ENCODE measurements at regions not wholly inside any gene's neighbourhood (a gene's known extent, or its start where the extent isn't known, plus 50 kb on each side); places are given as distances from the start of the nearest gene placed in this dataset.

GRCh38 chr6:91731939-91732338, 1145.1 kb upstream of the MAP3K7 start:
- no peak for DNase-seq

GRCh38 chr6:91730710-91731109, 1143.8 kb upstream of the MAP3K7 start:
- no peak for DNase-seq

DNA sequence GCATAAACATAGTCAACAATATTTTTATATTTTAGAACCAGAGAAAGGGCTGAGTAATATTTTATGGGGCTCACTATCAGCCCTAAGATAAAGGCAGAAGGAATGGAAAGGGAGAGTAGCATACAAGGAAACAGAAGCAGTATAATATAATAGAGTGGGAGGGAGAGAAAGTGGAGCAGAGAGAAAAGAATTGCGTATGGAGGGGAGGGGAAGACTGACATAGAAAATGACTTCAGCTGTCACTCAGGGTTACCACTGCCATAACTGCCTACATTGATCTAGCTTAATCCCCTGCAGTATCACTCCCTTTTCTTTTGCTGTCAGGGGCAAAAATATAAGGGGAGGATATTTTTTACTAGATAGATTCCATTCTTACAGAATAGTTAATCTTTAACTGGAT, 1133.5 kb upstream of the MAP3K7 start:
- DNase-seq = no peak

GRCh38 chr6:91719414-91719813, 1132.5 kb upstream of the MAP3K7 start:
- no peak for DNase-seq

DNA sequence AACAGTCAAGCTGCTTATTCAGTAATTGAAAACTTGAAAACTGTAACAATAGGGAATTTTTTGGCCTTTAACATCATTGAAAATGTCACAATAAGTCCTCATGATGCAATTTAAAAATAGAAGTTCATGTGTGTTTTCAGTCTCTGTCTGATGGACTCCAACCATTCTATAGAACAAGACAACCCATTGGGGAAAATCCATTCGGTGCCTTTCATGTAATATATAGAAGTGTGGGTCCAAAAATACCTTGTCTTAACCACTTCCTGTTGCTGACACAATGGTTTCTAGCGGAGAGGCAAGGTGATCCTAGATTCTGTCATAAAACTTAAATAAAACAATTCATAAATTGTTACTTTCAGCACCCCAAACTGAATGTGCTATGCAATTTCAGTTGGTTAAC, 1131.3 kb upstream of the MAP3K7 start:
- no peak for DNase-seq

GRCh38 chr6:91717094-91717493, 1130.2 kb upstream of the MAP3K7 start:
- DNase-seq = no peak

GRCh38 chr6:91716361-91716760, 1129.5 kb upstream of the MAP3K7 start:
- no peak for DNase-seq

GRCh38 chr6:91715171-91715805, 1128.4 kb upstream of the MAP3K7 start:
- no peak for DNase-seq

DNA sequence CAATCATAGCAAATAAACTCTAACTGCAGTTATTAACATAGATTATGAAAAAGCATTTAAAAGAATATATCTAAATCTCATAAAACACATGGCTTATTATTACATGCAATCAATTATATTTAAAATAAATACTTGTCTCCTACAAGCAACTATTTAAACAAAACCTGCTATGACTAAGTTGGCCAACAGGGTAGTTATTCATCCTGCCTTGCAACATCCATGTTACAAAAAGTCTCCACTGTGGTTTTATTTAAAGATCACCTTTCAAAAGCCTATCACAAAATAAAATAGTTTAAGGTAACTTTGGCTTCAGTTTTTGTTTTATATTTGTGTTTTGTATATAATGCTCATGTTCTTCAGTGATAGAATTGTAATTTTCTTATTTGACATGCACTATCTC, 1127.0 kb upstream of the MAP3K7 start:
- no peak for DNase-seq

- DNase-seq = no peak
Measured at GRCh38 chr6:91711518-91711917, 1124.6 kb upstream of the MAP3K7 start.

GRCh38 chr6:91710342-91710741, 1123.5 kb upstream of the MAP3K7 start:
- no peak for DNase-seq

GRCh38 chr6:91708534-91708933, 1121.7 kb upstream of the MAP3K7 start:
- DNase-seq = no peak

DNA sequence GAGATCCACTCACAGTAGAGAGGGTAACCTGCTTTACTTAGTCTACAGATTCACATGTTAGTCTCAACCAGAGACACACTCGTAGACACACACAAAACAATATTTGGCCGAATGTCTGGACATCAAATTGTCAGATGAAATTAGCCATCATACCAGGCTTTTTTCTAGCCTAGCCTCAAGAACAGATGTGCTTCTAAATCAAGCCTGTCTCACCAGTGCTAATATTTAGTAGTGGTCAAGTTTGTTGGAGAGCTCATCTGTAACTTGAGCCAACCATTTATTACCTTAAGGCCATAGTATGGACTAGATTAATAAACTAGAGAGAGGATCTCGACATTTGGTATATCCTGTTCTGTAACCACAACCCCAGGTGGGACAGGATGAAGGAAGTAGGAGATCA, 1118.8 kb upstream of the MAP3K7 start:
- no peak for DNase-seq

- no peak for DNase-seq
Measured at GRCh38 chr6:91704531-91704930, 1117.7 kb upstream of the MAP3K7 start.

GRCh38 chr6:91697010-91697695, 1110.3 kb upstream of the MAP3K7 start:
- DNase-seq = no peak

- no peak for DNase-seq
Measured at GRCh38 chr6:91695221-91695620, 1108.3 kb upstream of the MAP3K7 start.

DNA sequence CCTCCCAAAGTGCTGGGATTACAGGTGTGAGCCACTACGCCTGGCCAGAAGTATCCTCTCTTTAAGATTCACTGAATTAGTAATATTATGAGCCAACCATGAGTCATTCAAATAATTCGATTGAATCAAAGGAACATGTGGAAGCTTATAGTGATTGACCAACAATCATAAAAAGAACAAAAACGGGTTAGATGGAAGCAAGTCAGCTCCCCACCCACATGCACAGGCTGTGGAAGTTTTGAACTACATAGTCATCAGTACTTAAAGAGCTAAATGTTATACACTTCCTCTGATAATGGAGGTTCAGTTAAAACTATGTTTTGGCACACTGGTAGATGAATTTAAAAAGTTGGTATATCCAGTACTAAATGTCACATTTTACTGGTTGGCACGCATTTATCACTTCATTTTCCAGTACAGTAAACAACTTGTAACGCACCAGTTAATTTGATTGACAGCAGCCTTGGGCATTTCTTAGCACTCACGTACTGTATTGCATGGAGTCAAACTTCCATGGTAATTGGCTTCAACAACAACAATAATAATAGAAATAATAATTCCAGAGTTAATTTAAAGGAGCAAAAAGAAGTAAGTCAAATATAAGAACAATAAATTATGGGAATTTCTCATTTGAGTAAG, 1107.3 kb upstream of the MAP3K7 start:
- DNase-seq = no peak

DNA sequence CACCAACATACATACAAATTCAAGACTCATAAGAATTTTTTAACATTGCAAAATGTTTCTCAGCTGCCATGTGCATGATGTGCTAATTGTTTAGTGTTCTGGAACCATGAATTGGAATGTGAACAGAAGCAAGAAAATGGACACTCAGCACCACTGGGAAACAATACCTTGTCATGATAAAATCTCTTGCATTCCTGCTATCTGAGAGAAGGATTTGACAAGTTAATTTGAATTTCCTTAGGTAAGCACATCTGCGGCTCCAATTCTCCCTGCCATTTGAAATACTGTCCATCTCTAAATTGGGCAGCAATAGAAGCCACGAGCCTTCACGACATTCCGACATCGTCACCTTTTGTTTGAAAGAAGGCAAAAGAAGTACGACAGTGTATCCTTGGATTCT, 1104.6 kb upstream of the MAP3K7 start:
- DNase-seq = no peak

- DNase-seq = no peak
Measured at GRCh38 chr6:91683240-91683639, 1096.4 kb upstream of the MAP3K7 start.

DNA sequence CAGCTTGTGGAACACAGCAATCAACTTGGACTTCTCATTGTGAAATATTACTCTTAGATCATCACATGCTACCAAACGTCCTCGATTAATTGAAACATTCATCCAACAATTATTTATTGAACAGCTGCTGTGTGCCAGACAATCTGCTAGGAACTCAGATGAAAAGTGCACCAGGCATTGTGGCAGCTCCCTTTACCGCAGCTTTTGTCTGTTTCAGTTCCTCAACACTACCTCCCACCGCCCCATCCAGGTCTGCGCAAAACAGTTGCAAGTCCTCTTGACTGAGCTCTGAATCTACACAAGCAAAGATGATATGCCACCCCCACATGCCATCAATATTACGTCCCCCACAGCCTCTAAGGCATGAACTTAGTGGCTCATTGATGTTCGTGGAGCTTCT, 1094.4 kb upstream of the MAP3K7 start:
- DNase-seq = no peak

- no peak for DNase-seq
Measured at GRCh38 chr6:91678679-91679446, 1092.0 kb upstream of the MAP3K7 start.

DNA sequence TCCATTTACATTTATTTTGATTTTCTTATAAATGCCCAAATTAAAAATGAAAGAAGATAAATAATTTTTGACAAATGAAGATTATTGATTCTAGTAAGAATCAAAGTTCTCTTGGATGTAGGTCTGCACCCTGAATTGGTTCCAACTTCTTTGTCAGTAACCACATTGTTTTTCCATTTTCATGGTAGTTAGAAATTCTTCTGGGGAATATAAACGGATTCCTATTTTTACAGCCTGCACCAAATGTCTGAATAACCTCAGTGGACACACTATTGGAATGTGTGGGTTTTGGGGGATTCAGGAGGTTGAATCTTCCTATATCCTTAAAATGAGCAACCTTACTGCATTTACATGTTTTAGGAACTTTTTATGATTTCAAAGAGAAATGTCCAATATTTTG, 1085.3 kb upstream of the MAP3K7 start:
- DNase-seq = no peak

DNA sequence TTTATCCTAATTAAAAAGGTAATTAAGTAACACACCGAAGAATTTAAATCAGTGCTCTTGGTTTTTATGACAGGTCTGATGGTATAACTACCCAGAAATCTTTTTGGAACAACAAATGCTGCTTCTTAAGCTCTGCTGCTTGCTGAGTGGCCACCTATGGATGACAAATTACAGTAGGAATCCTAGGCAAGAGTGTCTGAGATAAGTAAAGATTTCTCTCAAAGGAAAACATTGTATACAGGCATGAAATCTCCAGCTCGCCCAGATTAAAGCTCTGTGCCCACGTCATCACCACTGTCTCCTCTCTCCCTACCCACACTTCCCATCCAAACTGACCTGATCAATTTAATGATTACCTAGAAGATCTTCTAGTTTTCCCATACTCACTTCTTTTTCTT, 1083.0 kb upstream of the MAP3K7 start:
- DNase-seq = no peak

Data from activated CD8-positive, alpha-beta memory T cell treated with anti-CD3 and anti-CD28 coated beads for 24 hours (primary cell).